ENCODE measurements at regions not wholly inside any gene's neighbourhood (a gene's known extent, or its start where the extent isn't known, plus 50 kb on each side); places are given as distances from the start of the nearest gene placed in this dataset.

- no peaks in the 10 kb centered on the region for H3K27me3 Mint-ChIP-seq (ENCODE audit: low read depth, unreplicated experiment)
- H3K4me1 Mint-ChIP-seq (ENCODE audit: low read depth, unreplicated experiment), result no peaks in the 10 kb centered on the region
- Histone ChIP-seq H4K20me1 (ENCODE audit: insufficient read depth, low read length) (no peaks in the 10 kb centered on the region), H3K36me3 (ENCODE audit: insufficient read depth, low read length) (no peaks in the 10 kb centered on the region), H3K4me3 (ENCODE audit: insufficient read depth, low read depth, low read length) (no peak overlapping the region), H2AFZ (ENCODE audit: low read depth, low read length) (no peak overlapping the region), H3K9ac (ENCODE audit: low read length) (no peak overlapping the region), H3K79me2 (ENCODE audit: insufficient read depth, low read length) (no peaks in the 10 kb centered on the region), H3K27me3 (ENCODE audit: insufficient read depth, low read length) (no peaks in the 10 kb centered on the region), H3K9me3 (ENCODE audit: insufficient read depth, low read depth, low read length) (no peaks in the 10 kb centered on the region), H3K4me1 (ENCODE audit: insufficient read depth, low read length) (peaks cover 10% of the 10 kb centered on the region), H3K4me2 (ENCODE audit: low read length) (no peak overlapping the region), H3K27ac (ENCODE audit: low read depth, low read length) (no peak overlapping the region)
- H3K9me3 Mint-ChIP-seq (ENCODE audit: unreplicated experiment), result peaks cover 3% of the 10 kb centered on the region
- TF ChIP-seq EZH2 (IDR thresholded peaks at IDR 0.05; ENCODE audit: insufficient read depth, low read length) (no peak), CTCF (IDR thresholded peaks at IDR 0.05; ENCODE audit: insufficient read depth, low read depth, low read length) (no peak)
- no peak overlapping the region for H3K27ac Mint-ChIP-seq (ENCODE audit: unreplicated experiment)
- H3K4me3 Mint-ChIP-seq (ENCODE audit: unreplicated experiment), result no peak overlapping the region
- H3K36me3 Mint-ChIP-seq (ENCODE audit: low read depth, unreplicated experiment), result peaks cover 4% of the 10 kb centered on the region
- FAIRE-seq (no peak), DNase-seq (ENCODE audit: low read depth) (no peak)
These were observed 49.7 kb upstream of the BICC1 start for GRCh38 chr10:58462863-58463507.
